Astrocyte of the spinal cord (primary cell): ENCODE measurements at regions not wholly inside any gene's neighbourhood (a gene's known extent, or its start where the extent isn't known, plus 50 kb on each side); places are given as distances from the start of the nearest gene placed in this dataset.

Source experiments
- DNase-seq: peaks from one replicate; pipeline ENCODE4 v3.0.0; 2011; ENCODE audit warnings: low read depth, low spot score
- H3K4me3 ChIP-seq: 2 replicates; pipeline ENCODE4 v1.5.1; 2011; ENCODE audit warnings: low read depth, mild to moderate bottlenecking, low read length, moderate library complexity
- in situ Hi-C: cut with HindIII; loops from 2 replicates; pipeline ENCODE4 v1.10.0; 2017; ENCODE audit warnings: low sequenced_read_pairs
- TF ChIP-seq, protein P1 (sequence below): IDR thresholded peaks from 2 replicates; pipeline ENCODE4 v1.5.1; 2012; ENCODE audit warnings: low read depth, mild to moderate bottlenecking, low read length, inconsistent platforms

DNA sequence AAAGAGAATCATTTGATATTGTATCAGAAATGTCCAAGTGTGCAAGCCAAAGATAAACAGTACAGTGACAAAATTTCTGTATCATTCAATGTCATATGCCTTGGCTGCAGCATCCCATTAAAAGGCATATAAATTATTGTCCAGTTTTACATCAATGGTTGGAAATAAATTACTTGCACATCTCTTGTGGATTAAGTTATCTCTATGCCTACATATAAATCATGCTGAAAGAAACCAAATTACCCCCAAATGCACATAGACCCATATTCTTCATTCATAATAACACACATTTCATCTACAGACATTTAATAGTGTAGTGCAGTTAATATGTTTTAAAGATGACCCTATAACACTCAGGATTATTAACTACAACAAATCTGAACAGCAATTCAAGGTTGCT lies 1415.7 kb upstream of the PCDH9 start:
- in situ Hi-C loops: no loop called here
- DNase-seq: no peak
- TF ChIP-seq, protein P1, sequence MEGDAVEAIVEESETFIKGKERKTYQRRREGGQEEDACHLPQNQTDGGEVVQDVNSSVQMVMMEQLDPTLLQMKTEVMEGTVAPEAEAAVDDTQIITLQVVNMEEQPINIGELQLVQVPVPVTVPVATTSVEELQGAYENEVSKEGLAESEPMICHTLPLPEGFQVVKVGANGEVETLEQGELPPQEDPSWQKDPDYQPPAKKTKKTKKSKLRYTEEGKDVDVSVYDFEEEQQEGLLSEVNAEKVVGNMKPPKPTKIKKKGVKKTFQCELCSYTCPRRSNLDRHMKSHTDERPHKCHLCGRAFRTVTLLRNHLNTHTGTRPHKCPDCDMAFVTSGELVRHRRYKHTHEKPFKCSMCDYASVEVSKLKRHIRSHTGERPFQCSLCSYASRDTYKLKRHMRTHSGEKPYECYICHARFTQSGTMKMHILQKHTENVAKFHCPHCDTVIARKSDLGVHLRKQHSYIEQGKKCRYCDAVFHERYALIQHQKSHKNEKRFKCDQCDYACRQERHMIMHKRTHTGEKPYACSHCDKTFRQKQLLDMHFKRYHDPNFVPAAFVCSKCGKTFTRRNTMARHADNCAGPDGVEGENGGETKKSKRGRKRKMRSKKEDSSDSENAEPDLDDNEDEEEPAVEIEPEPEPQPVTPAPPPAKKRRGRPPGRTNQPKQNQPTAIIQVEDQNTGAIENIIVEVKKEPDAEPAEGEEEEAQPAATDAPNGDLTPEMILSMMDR: no peak
- no peak overlapping the region for H3K4me3 ChIP-seq

DNA sequence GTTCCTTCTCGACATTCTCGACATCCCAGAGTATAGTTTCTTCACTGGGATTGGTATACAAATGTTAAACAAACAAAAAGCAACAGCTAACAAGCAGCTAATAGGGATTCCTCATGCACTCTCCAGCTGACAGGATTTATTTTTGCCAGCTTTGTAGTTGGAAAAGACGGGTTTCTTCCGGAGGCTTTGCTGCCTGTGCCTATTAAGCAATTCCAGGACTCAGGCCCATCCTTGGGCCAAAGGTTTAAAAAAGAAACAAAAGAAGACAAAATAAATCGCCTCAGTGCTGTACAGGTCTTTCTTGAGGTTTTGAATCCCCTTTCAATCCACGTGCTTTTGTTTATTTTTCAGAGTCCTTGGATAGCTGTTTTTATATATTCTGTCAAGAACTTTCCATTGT lies 1414.5 kb upstream of the PCDH9 start:
- in situ Hi-C loops: no loop called here
- TF ChIP-seq, protein P1: no peak
- DNase-seq: peak; percentile 2

DNA sequence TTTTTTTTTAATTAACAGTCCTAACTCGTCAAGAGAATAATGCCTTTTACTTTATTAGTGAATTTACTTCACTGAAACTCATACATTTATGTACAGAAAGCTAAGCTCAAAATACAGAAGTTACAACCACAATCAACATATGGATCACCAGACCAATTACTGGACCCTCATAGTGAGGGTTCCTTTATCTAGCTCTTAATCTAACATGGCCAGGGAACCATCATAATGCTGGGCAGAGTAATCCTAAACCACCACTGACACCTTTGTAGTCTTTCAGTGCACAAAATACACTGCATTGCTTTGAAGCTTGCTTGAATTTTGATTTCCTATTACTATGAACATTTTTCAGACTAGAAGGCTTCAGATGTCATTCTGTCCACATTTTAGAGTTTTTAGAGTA lies 1406.6 kb upstream of the PCDH9 start:
- DNase-seq: no peak
- TF ChIP-seq, protein P1: no peak
- in situ Hi-C loops: no loop called here

More for the DNA sequence above, 1414.5 kb upstream of the PCDH9 start:
- no peak overlapping the region for H3K4me3 ChIP-seq

DNA sequence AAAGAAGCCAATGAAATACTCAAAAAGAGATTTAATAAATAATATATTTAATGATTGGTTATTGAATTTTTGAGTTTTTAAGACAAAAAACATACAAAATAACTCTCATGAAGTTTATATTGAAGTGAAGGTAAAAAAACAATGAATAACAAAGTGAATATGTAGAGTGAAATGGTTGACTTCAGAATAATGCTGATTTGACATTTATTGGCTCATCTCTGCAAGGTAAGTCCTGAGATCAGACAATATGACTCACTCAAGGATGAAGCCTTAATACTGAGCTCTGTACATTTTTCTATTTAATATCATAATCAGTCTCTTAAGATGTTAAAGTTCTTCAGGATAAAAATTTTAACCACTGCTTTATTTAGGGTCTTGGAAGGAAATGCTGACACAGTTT lies 1398.9 kb upstream of the PCDH9 start:
- in situ Hi-C loops: no loop called here
- no peak for DNase-seq
- TF ChIP-seq, protein P1: no peak
- no peak overlapping the region for H3K4me3 ChIP-seq

More for the DNA sequence above, 1406.6 kb upstream of the PCDH9 start:
- H3K4me3 ChIP-seq: no peak overlapping the region

DNA sequence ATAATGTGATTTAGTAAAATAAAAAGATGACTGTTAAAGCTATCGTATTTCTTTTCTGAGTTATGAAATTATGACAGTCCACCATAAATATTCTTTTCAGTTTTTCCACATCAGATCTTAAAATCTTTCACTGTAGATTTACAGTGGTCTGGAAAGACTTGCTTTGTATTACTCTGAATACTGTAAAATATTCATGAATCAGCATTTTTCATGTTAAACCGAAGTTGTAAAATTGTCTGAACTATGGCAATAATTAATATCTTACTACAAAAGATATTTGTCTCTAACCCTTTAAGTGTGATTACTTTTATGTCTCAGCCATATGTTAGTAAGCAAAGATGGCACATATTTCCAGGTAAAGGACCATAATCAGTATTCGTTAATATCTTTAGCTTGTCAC lies 1397.2 kb upstream of the PCDH9 start:
- DNase-seq: no peak
- no peak overlapping the region for H3K4me3 ChIP-seq
- in situ Hi-C loops: no loop called here
- TF ChIP-seq, protein P1: no peak

DNA sequence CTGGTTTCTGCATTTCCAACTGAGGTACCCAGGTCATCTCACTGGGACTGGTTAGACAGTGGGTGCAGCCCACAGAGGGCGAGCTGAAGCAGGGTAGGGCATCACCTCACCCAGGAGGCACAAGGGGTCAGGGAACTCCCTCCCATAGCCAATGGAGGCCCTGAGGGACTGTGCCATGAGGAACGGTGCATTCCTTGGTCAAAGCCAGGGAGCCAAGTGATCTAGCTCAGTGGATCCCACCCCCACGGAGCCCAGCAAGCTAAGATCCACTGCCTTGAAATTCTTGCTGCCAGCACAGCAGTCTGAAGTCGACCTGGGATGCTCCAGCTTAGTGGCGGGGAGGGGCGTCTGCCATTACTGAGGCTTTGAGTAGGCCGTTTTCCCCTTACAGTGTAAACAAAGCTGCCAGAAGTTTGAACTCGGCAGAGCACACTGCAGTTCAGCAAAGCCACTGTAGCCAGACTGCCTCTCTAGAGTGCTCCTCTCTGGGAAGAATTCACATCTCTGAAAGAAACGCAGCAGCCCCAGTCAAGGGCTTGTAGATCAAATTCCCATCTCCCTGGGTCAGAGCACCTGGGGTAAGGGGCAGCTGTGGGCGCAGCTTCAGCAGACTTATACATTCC lies 1386.6 kb upstream of the PCDH9 start:
- no peak overlapping the region for H3K4me3 ChIP-seq
- DNase-seq: no peak
- TF ChIP-seq, protein P1: no peak
- in situ Hi-C loops: no loop called here
